Psoas muscle (tissue), 7 donors: ENCODE measurements at regions not wholly inside any gene's neighbourhood (a gene's known extent, or its start where the extent isn't known, plus 50 kb on each side); places are given as distances from the start of the nearest gene placed in this dataset.

Experiments
- ATAC-seq, 4 donors: fragments of 200-7000 bp; cut with Tn5 transposase; one replicate each; pipeline ENCODE4 v1.9.1; 2020; ENCODE audit warnings: moderate library complexity in 3 of 4, mild to moderate bottlenecking in 2 of 4
- DNase-seq, 2 donors: peaks; one replicate each; pipeline ENCODE4 v3.0.0-alpha.2; 2020
- H3K27ac ChIP-seq: fragments of 200-600 bp; one replicate; pipeline ENCODE4 v1.8.0; 2022
- H3K27me3 ChIP-seq, 3 donors: fragments of 200-600 bp in 1 of 3; one replicate each; pipeline versions ENCODE4 v1.6.1 to v1.8.0; 2013 to 2022; ENCODE audit warnings: low read length in 2 of 3, mild to moderate bottlenecking in 2 of 3, moderate library complexity in 1 of 3; ENCODE audit not compliant: insufficient read depth in 3 of 3
- H3K36me3 ChIP-seq, 2 donors: fragments of 200-600 bp in 1 of 2; one replicate each; pipeline versions ENCODE4 v1.6.1 to v1.8.0; 2013 to 2022; ENCODE audit warnings: low read depth in 1 of 2, mild to moderate bottlenecking in 1 of 2, moderate library complexity in 1 of 2; ENCODE audit not compliant: insufficient read depth in 1 of 2
- H3K4me1 ChIP-seq: fragments of 200-600 bp; one replicate; pipeline ENCODE4 v1.8.0; 2022
- H3K4me3 ChIP-seq: fragments of 200-600 bp; one replicate; pipeline ENCODE4 v1.8.0; 2022; ENCODE audit warnings: mild to moderate bottlenecking
- H3K9me3 ChIP-seq: fragments of 200-600 bp; one replicate; pipeline ENCODE4 v1.8.0; 2022
- CTCF ChIP-seq: fragments of 200-600 bp; IDR thresholded peaks from one replicate; pipeline ENCODE4 v1.8.0; 2022; ENCODE audit warnings: antibody characterized with exemption
- WGBS, 3 donors: extraction: QIAGEN DNeasy Blood & Tissue Kit; methylation state at CpG; one replicate each; pipeline versions ENCODE4 v1.1.6 to v1.1.7; 2013; 5-methylcytosine and 5-hydroxymethylcytosine counted together
- intact Hi-C, 2 donors: fragments of 100-400 bp; cut with DNase I; formaldehyde crosslinking; loops; one replicate each; pipeline versions ENCODE4 v1.11.0 to v1.14.2; 2022
- donor health status: healthy with polysubstance abuse.
- donor health status: DM: no; HTN: no; CAD: no; lungs with moderate emphysema.
- donor health status: Bipolar disorder and iron deficiency.
- donor health status: healthy.
- donor health status: DM: yes; HTN: yes; CAD: no.
- donor health status: DM: no; HTN: no; CAD: no.
- donor health status: DM: yes; HTN: yes; CAD: no.

DNA sequence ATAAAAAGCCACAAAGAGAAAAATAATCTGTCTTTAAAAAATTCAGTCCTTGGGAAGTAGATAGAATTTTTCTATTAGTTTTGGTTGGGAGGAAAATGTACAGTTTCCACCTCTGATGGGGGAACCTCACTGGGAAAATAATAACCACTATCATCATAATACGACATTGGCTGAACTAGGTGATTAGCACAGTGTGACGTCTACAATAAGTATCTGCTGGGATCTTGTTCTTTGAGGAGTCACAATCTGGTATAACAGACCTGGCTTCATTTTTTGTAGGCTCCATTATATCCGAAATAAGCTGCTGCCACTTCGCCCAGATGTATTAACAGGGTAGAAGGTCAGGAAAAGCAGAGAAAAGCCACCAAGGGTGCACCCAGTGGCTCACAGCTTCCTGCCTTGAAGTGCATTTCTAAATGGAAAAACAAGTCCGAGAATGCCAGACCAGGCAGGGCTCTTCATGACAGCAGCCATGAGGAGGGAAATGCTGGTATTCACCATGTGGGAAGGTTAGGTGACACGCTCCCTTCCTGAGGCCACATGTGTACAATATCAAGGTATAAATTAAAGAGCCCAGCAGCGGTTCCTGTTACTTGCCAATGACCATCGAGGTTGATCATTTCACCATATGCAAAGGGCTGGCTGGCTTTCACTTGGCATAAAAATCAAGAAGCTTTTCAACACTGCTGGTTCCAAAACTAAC lies 152.8 kb downstream of the PRELID2 start:
- Histone ChIP-seq H3K4me1 (peaks cover 8% of the 10 kb centered on the region), H3K27me3 (no peaks in the 10 kb centered on the region), H3K36me3 (no peaks in the 10 kb centered on the region), H3K9me3 (no peaks in the 10 kb centered on the region), H3K27ac (no peak overlapping the region), H3K4me3 (no peak overlapping the region)
- intact Hi-C loops: loop anchor here in 1 of 2 donors (5.0 kb wide), 2 partner anchors 145 to 365 kb away; no protein-coding TSS in a partner anchor
- no peak for DNase-seq
- no peak for ATAC-seq
- WGBS, 3 donors: 69 to 78% (median 73%) methylated on average over 8 of the region's 8 CpGs
- no peak for TF ChIP-seq CTCF

DNA sequence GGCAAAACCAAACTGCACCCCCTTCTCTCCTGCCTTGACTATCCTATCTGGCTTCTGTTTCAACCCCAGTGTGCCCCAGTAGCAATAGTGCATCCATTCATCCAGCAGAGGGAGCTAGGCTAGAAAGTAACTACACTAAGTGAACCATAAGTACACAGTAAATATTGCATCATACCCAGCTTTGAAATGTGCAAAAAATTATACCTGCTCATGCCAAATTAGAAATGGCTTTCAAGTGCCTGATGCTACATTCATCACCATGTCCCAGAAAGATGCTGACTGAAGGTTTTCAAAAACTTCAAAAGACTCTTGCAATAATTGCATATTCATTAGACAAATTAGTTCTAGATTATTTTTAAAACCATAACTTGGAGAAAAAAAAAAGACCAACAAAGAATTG lies 153.5 kb downstream of the PRELID2 start:
- peak; percentile 65 for TF ChIP-seq CTCF
- no peak overlapping the region for H3K4me3 ChIP-seq
- DNase-seq: no peak
- no peaks in the 10 kb centered on the region for H3K27me3 ChIP-seq
- ATAC-seq: peak; percentile 65 to 95 (median 84)
- H3K9me3 ChIP-seq: no peaks in the 10 kb centered on the region
- no peak overlapping the region for H3K27ac ChIP-seq
- peaks cover 8% of the 10 kb centered on the region for H3K4me1 ChIP-seq
- intact Hi-C loops: loop anchor here in 1 of 2 donors (5.0 kb wide), 2 partner anchors 146 to 366 kb away; no protein-coding TSS in a partner anchor
- no peaks in the 10 kb centered on the region for H3K36me3 ChIP-seq

DNA sequence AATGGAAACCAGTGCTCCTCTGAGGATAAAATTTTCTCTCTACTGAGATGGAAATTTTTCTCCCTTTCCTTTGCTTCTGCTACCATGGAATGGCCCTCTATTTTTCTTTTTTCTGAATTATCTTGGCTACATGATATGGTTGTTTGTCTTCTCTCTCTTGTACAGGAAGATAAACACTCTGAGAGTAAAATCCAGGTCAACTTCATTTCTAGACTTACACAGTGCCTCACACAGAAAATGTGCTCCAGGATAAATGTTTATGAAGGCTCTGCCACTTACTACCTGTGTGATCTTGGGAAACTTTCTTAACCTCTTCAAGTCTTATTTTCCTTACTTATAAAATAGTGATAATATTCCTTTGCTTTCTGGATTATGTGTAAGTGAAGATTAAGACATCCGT lies 153.9 kb downstream of the PRELID2 start:
- H3K27ac ChIP-seq: no peak overlapping the region
- intact Hi-C loops: loop anchor here in 1 of 2 donors (5.0 kb wide), 2 partner anchors 146 to 366 kb away; no protein-coding TSS in a partner anchor
- peaks cover 8% of the 10 kb centered on the region for H3K4me1 ChIP-seq
- 90 to 93% (median 90%) methylated on average over 1 of the region's 1 CpG for WGBS, 3 donors
- peak in 1 of 4 donors; percentile 26 for ATAC-seq
- no peaks in the 10 kb centered on the region for H3K27me3 ChIP-seq
- H3K9me3 ChIP-seq: no peaks in the 10 kb centered on the region
- H3K4me3 ChIP-seq: no peak overlapping the region
- DNase-seq: no peak
- no peak for TF ChIP-seq CTCF
- no peaks in the 10 kb centered on the region for H3K36me3 ChIP-seq

- no peak for TF ChIP-seq CTCF
- Histone ChIP-seq H3K27ac (no peak overlapping the region), H3K36me3 (no peaks in the 10 kb centered on the region), H3K27me3 (no peaks in the 10 kb centered on the region), H3K4me1 (peaks cover 8% of the 10 kb centered on the region), H3K4me3 (no peak overlapping the region), H3K9me3 (no peaks in the 10 kb centered on the region)
- intact Hi-C loops: loop anchor here in 1 of 2 donors (5.0 kb wide), 2 partner anchors 147 to 367 kb away; no protein-coding TSS in a partner anchor
- ATAC-seq (peak in 3 of 4 donors; percentile 34 to 80 (median 50)), DNase-seq (no peak)
- WGBS, 3 donors: 16 to 31% (median 16%) methylated on average over 7 of the region's 7 CpGs
Observed at GRCh38 chr5:145680767-145681166, 154.4 kb downstream of the PRELID2 start.
